Uterus (tissue), 3 donors: ENCODE measurements at regions not wholly inside any gene's neighbourhood (a gene's known extent, or its start where the extent isn't known, plus 50 kb on each side); places are given as distances from the start of the nearest gene placed in this dataset.

Source experiments
- DNase-seq, 2 donors: peaks; one replicate each; pipeline ENCODE4 v3.0.0-alpha.2; 2019 to 2020
- H3K27ac ChIP-seq, 2 donors: fragments of 200-600 bp; sonication (generic); 1 replicate in 1 of 2; 2 replicates in 1 of 2; pipeline ENCODE4 v1.5.1; 2016 to 2018
- H3K27me3 ChIP-seq, 2 donors: fragments of 200-600 bp; sonication (generic); one replicate each; pipeline ENCODE4 v1.5.1; 2018 to 2019; ENCODE audit warnings: control low read depth in 1 of 2
- H3K36me3 ChIP-seq, 2 donors: fragments of 200-600 bp; sonication (generic); one replicate each; pipeline ENCODE4 v1.5.1; 2019; ENCODE audit warnings: control low read depth in 1 of 2
- H3K4me1 ChIP-seq, 2 donors: fragments of 200-600 bp; sonication (generic); one replicate each; pipeline ENCODE4 v1.5.1; 2018 to 2019; ENCODE audit warnings: control low read depth in 1 of 2
- H3K4me3 ChIP-seq, 2 donors: fragments of 200-600 bp; sonication (generic); 1 replicate in 1 of 2; 2 replicates in 1 of 2; pipeline ENCODE4 v1.5.1; 2018 to 2019; ENCODE audit warnings: mild to moderate bottlenecking in 1 of 2
- H3K9me3 ChIP-seq, 2 donors: fragments of 200-600 bp; sonication (generic); one replicate each; pipeline ENCODE4 v1.5.1; 2019; ENCODE audit warnings: control low read depth in 1 of 2
- POLR2A ChIP-seq, 2 donors: fragments of 450-650 bp; IDR thresholded peaks; one replicate each; pipeline ENCODE4 v1.6.1; 2016; ENCODE audit warnings: antibody characterized with exemption in 2 of 2, mild to moderate bottlenecking in 1 of 2, moderate library complexity in 1 of 2
- intact Hi-C: fragments of 100-400 bp; cut with DNase I; formaldehyde crosslinking; loops from one replicate; pipeline ENCODE4 v1.15.1; 2023; ENCODE audit warnings: low total_unique reads
- TF ChIP-seq, protein P1 (sequence below), 4 experiments: fragments of 200-600 bp in 2 of 4; fragments of 450-650 bp in 2 of 4; sonication (generic) in 2 of 4; IDR thresholded peaks; one replicate each; pipeline ENCODE4 v1.5.1; 2016 to 2019; ENCODE audit warnings: antibody characterized with exemption in 4 of 4, mild to moderate bottlenecking in 2 of 4, moderate library complexity in 1 of 4
- donor health status: DM: yes; HTN: yes; CAD: no.

DNA sequence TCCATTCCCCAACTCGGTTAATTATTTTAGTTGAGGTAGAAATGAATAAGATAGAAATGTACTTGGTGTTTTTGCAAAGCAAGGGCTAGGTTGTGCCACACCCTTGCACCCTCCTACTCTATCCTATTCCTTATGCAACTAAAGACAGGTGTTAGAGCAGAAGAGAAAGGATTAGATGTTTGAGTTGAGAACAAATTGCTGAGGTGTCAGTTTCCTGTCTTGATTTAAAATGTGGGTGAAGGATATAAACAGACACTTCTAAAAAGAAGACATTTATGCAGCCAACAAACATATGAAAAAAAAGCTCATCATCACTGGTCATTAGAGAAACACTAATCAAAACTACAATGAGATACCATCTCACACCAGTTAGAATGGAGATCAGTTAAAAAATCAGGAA is 1256.2 kb downstream of the CNTNAP5 start:
- intact Hi-C loops = no loop called here
- no peak overlapping the region for H3K4me3 ChIP-seq
- no peaks in the 10 kb centered on the region for H3K36me3 ChIP-seq
- H3K4me1 ChIP-seq = no peaks in the 10 kb centered on the region
- TF ChIP-seq, protein P1, sequence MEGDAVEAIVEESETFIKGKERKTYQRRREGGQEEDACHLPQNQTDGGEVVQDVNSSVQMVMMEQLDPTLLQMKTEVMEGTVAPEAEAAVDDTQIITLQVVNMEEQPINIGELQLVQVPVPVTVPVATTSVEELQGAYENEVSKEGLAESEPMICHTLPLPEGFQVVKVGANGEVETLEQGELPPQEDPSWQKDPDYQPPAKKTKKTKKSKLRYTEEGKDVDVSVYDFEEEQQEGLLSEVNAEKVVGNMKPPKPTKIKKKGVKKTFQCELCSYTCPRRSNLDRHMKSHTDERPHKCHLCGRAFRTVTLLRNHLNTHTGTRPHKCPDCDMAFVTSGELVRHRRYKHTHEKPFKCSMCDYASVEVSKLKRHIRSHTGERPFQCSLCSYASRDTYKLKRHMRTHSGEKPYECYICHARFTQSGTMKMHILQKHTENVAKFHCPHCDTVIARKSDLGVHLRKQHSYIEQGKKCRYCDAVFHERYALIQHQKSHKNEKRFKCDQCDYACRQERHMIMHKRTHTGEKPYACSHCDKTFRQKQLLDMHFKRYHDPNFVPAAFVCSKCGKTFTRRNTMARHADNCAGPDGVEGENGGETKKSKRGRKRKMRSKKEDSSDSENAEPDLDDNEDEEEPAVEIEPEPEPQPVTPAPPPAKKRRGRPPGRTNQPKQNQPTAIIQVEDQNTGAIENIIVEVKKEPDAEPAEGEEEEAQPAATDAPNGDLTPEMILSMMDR (IDR thresholded peaks at IDR 0.05) = no peak
- no peak for TF ChIP-seq POLR2A (IDR thresholded peaks at IDR 0.05)
- no peaks in the 10 kb centered on the region for H3K27me3 ChIP-seq
- no peak overlapping the region for H3K27ac ChIP-seq
- H3K9me3 ChIP-seq = no peaks in the 10 kb centered on the region
- DNase-seq = no peak

- H3K27ac ChIP-seq = no peak overlapping the region
- H3K36me3 ChIP-seq = no peaks in the 10 kb centered on the region
- no peak for DNase-seq
- H3K4me1 ChIP-seq = no peaks in the 10 kb centered on the region
- TF ChIP-seq POLR2A (IDR thresholded peaks at IDR 0.05) = no peak
- TF ChIP-seq, protein P1 (IDR thresholded peaks at IDR 0.05) = no peak
- no peaks in the 10 kb centered on the region for H3K9me3 ChIP-seq
- no peaks in the 10 kb centered on the region for H3K27me3 ChIP-seq
- intact Hi-C loops = no loop called here
- no peak overlapping the region for H3K4me3 ChIP-seq
These were observed 1271.7 kb downstream of the CNTNAP5 start for GRCh38 chr2:125296742-125297141.

GRCh38 chr2:125310657-125311364 is 1285.7 kb downstream of the CNTNAP5 start:
- no peaks in the 10 kb centered on the region for H3K36me3 ChIP-seq
- no peak overlapping the region for H3K4me3 ChIP-seq
- H3K27me3 ChIP-seq = no peaks in the 10 kb centered on the region
- H3K4me1 ChIP-seq = no peaks in the 10 kb centered on the region
- H3K9me3 ChIP-seq = no peaks in the 10 kb centered on the region
- no peak for DNase-seq
- intact Hi-C loops = no loop called here
- H3K27ac ChIP-seq = no peak overlapping the region
- TF ChIP-seq, protein P1 (IDR thresholded peaks at IDR 0.05) = no peak

GRCh38 chr2:125312342-125312741 is 1287.3 kb downstream of the CNTNAP5 start:
- Histone ChIP-seq H3K4me3 (no peak overlapping the region), H3K4me1 (no peaks in the 10 kb centered on the region), H3K27ac (no peak overlapping the region), H3K9me3 (no peaks in the 10 kb centered on the region), H3K27me3 (no peaks in the 10 kb centered on the region), H3K36me3 (no peaks in the 10 kb centered on the region)
- intact Hi-C loops = no loop called here
- TF ChIP-seq, protein P1 (IDR thresholded peaks at IDR 0.05) = no peak
- TF ChIP-seq POLR2A (IDR thresholded peaks at IDR 0.05) = no peak
- DNase-seq = no peak

- Histone ChIP-seq H3K9me3 (no peaks in the 10 kb centered on the region), H3K27ac (no peak overlapping the region), H3K36me3 (no peaks in the 10 kb centered on the region), H3K4me1 (no peaks in the 10 kb centered on the region), H3K27me3 (no peaks in the 10 kb centered on the region), H3K4me3 (no peak overlapping the region)
- TF ChIP-seq, protein P1 (IDR thresholded peaks at IDR 0.05) = no peak
- no peak for DNase-seq
- intact Hi-C loops = no loop called here
These were observed 1288.7 kb downstream of the CNTNAP5 start for GRCh38 chr2:125313806-125314205.
